ENCODE measurements at regions not wholly inside any gene's neighbourhood (a gene's known extent, or its start where the extent isn't known, plus 50 kb on each side); places are given as distances from the start of the nearest gene placed in this dataset.

Small RNA genes in the stretch of these regions (small RNA-seq; reads per million reads assigned to genes)
- gene RN7SKP19 (0 reads per million in 2 experiments), gene RNA5SP50 (0 to 0.04 reads per million in 2 experiments), gene RNU4ATAC8P (0 reads per million in 2 experiments), gene RNU6-1246P (0 reads per million in 2 experiments)

Measured in SK-N-DZ (cell line).